ENCODE measurements at regions not wholly inside any gene's neighbourhood (a gene's known extent, or its start where the extent isn't known, plus 50 kb on each side); places are given as distances from the start of the nearest gene placed in this dataset.

DNA sequence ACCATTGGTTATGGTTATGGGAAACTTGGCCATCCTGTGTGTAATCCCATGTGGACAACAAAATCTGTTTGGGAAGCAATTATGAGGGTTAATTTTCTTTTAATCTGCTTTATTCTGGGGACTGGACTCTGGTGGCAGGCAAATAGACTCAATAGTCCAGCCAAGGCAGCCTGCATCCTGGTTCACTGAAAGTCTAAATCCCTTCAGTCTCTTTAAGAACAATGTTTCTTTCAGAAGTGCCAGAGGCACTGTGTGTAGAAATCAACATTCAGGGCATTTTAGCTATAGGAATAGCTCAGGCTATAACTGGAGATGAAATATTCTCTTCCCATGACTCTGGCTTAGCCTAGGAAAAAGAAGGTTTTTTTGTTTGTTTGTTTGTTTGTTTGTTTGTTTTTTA lies 118.0 kb downstream of the SPATA31D1 start:
- Histone ChIP-seq H3K4me2 (ENCODE audit: extremely low read depth, insufficient read depth, low read length) (no peak overlapping the region), H3K9ac (ENCODE audit: insufficient read depth, low read length) (no peak overlapping the region), H3K4me3 (replicated peaks in 1 of 4; ENCODE audit: control extremely low read depth in 1 of 4, insufficient read depth in 1 of 4, low read depth in 3 of 4, low read length in 4 of 4) (no peak overlapping the region), H4K20me1 (ENCODE audit: control insufficient read depth, extremely low read depth, insufficient read depth, low read length) (no peaks in the 10 kb centered on the region), H3K36me3 (ENCODE audit: control insufficient read depth, insufficient read depth, low read length) (no peaks in the 10 kb centered on the region), H3K79me2 (ENCODE audit: control insufficient read depth, insufficient read depth, low read length) (no peaks in the 10 kb centered on the region), H3K27ac (ENCODE audit: insufficient read depth, low read length) (no peak overlapping the region), H2AFZ (ENCODE audit: low read length) (no peak overlapping the region), H3K27me3 (ENCODE audit: control insufficient read depth, insufficient read depth, low read length) (no peaks in the 10 kb centered on the region), H3K4me1 (ENCODE audit: control insufficient read depth, extremely low read depth, insufficient read depth, low read length) (no peaks in the 10 kb centered on the region), H3K9me3 (ENCODE audit: control insufficient read depth, insufficient read depth, low read depth, low read length) (no peaks in the 10 kb centered on the region)
- no peak for DNase-seq (ENCODE audit: low read depth in 2 of 2)
- TF ChIP-seq EZH2 (IDR thresholded peaks at IDR 0.05; ENCODE audit: low read length, missing control alignments) = no peak
- TF ChIP-seq CTCF (conservative IDR thresholded peaks at IDR 0.05 in 1 of 2, IDR thresholded peaks at IDR 0.05 in 1 of 2; ENCODE audit: low read depth in 1 of 2, low read length in 2 of 2) = no peak

DNA sequence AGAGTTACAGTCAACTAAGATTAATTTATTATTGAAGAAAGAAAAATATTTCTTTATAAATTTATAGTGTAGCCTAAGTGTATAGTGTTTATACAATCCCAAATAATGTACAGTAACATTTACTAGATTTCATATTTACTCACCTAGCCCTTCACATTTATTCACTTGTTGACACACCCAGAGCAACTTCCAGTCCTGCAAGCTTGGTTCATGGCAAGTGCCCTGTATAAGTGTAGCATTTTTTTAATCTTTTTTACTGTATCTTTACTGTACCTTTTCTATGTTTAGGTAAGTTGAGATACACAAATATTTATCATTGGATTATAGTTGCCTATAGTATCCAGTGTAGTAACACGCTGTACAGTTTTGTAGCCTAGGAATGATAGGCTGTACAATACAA lies 119.9 kb downstream of the SPATA31D1 start:
- Histone ChIP-seq H4K20me1 (ENCODE audit: control insufficient read depth, extremely low read depth, insufficient read depth, low read length) (no peaks in the 10 kb centered on the region), H3K4me2 (ENCODE audit: extremely low read depth, insufficient read depth, low read length) (no peak overlapping the region), H3K27ac (ENCODE audit: insufficient read depth, low read length) (no peak overlapping the region), H3K4me3 (replicated peaks in 1 of 4; ENCODE audit: control extremely low read depth in 1 of 4, insufficient read depth in 1 of 4, low read depth in 3 of 4, low read length in 4 of 4) (no peak overlapping the region), H3K36me3 (ENCODE audit: control insufficient read depth, insufficient read depth, low read length) (no peaks in the 10 kb centered on the region), H3K79me2 (ENCODE audit: control insufficient read depth, insufficient read depth, low read length) (no peaks in the 10 kb centered on the region), H2AFZ (ENCODE audit: low read length) (no peak overlapping the region), H3K4me1 (ENCODE audit: control insufficient read depth, extremely low read depth, insufficient read depth, low read length) (no peaks in the 10 kb centered on the region), H3K9ac (ENCODE audit: insufficient read depth, low read length) (no peak overlapping the region), H3K9me3 (ENCODE audit: control insufficient read depth, insufficient read depth, low read depth, low read length) (no peaks in the 10 kb centered on the region), H3K27me3 (ENCODE audit: control insufficient read depth, insufficient read depth, low read length) (no peaks in the 10 kb centered on the region)
- no peak for DNase-seq (ENCODE audit: low read depth in 2 of 2)
- TF ChIP-seq EZH2 (IDR thresholded peaks at IDR 0.05; ENCODE audit: low read length, missing control alignments) (no peak), CTCF (conservative IDR thresholded peaks at IDR 0.05 in 1 of 2, IDR thresholded peaks at IDR 0.05 in 1 of 2; ENCODE audit: low read depth in 1 of 2, low read length in 2 of 2) (no peak)

DNA sequence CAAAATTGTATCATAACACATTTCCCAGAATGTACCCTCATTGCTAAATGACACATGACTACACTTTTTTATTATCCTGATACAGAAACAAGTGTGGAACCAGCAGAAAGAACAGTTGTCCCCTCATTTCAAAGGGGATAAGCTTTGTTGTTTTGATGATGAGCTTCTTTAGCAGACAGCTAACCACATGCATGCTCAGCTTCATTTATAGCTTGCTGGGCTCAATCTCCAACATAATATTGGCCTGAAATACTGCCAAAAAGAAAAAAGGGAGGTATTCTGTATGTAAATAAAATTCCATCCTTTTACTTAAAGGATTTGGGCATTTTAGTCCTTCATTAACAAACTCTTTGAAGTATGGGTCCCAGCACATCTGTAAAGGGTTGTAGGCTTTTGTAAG lies 120.4 kb downstream of the SPATA31D1 start:
- H4K20me1 ChIP-seq (ENCODE audit: control insufficient read depth, extremely low read depth, insufficient read depth, low read length) = no peaks in the 10 kb centered on the region
- no peak overlapping the region for H3K9ac ChIP-seq (ENCODE audit: insufficient read depth, low read length)
- no peak overlapping the region for H3K4me2 ChIP-seq (ENCODE audit: extremely low read depth, insufficient read depth, low read length)
- H3K36me3 ChIP-seq (ENCODE audit: control insufficient read depth, insufficient read depth, low read length) = no peaks in the 10 kb centered on the region
- H3K27me3 ChIP-seq (ENCODE audit: control insufficient read depth, insufficient read depth, low read length) = no peaks in the 10 kb centered on the region
- H3K79me2 ChIP-seq (ENCODE audit: control insufficient read depth, insufficient read depth, low read length) = no peaks in the 10 kb centered on the region
- no peaks in the 10 kb centered on the region for H3K9me3 ChIP-seq (ENCODE audit: control insufficient read depth, insufficient read depth, low read depth, low read length)
- no peak overlapping the region for H3K27ac ChIP-seq (ENCODE audit: insufficient read depth, low read length)
- H3K4me1 ChIP-seq (ENCODE audit: control insufficient read depth, extremely low read depth, insufficient read depth, low read length) = no peaks in the 10 kb centered on the region
- H2AFZ ChIP-seq (ENCODE audit: low read length) = no peak overlapping the region
- no peak overlapping the region for H3K4me3 ChIP-seq (replicated peaks in 1 of 4; ENCODE audit: control extremely low read depth in 1 of 4, insufficient read depth in 1 of 4, low read depth in 3 of 4, low read length in 4 of 4)
- TF ChIP-seq CTCF (conservative IDR thresholded peaks at IDR 0.05 in 1 of 2, IDR thresholded peaks at IDR 0.05 in 1 of 2; ENCODE audit: low read depth in 1 of 2, low read length in 2 of 2) = no peak
- no peak for TF ChIP-seq EZH2 (IDR thresholded peaks at IDR 0.05; ENCODE audit: low read length, missing control alignments)
- DNase-seq (ENCODE audit: low read depth in 2 of 2) = no peak
